ENCODE measurements at regions not wholly inside any gene's neighbourhood (a gene's known extent, or its start where the extent isn't known, plus 50 kb on each side); places are given as distances from the start of the nearest gene placed in this dataset.

DNA sequence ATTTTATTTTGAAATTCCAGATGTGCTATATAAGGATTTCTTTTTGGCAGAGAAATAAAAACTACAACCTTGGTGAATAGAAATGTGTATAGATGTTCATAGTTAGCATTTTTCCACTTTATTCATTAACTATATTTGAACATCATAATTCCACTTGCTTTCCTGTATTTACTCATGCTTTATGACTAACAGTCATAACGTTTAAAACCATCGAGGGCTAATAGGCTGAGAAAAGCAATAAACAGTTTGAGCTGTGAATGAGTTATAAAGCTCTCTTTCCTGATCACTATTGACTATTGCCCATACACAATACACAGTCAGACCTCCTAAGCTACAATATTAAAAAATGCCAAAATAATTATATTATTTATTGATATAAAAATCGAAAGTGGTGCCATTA, 502.1 kb upstream of the RASGRP1 start:
- TF ChIP-seq, protein P1, sequence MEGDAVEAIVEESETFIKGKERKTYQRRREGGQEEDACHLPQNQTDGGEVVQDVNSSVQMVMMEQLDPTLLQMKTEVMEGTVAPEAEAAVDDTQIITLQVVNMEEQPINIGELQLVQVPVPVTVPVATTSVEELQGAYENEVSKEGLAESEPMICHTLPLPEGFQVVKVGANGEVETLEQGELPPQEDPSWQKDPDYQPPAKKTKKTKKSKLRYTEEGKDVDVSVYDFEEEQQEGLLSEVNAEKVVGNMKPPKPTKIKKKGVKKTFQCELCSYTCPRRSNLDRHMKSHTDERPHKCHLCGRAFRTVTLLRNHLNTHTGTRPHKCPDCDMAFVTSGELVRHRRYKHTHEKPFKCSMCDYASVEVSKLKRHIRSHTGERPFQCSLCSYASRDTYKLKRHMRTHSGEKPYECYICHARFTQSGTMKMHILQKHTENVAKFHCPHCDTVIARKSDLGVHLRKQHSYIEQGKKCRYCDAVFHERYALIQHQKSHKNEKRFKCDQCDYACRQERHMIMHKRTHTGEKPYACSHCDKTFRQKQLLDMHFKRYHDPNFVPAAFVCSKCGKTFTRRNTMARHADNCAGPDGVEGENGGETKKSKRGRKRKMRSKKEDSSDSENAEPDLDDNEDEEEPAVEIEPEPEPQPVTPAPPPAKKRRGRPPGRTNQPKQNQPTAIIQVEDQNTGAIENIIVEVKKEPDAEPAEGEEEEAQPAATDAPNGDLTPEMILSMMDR (IDR thresholded peaks at IDR 0.05; ENCODE audit: unreplicated experiment in 3 of 3), result no peak
- Mint-ChIP-seq H3K27me3 (ENCODE audit: low read depth) (peaks cover 3% of the 10 kb centered on the region), H3K27ac (no peak overlapping the region), H3K9me3 (peaks cover 4% of the 10 kb centered on the region), H3K4me3 (no peak overlapping the region), H3K36me3 (ENCODE audit: low read depth) (no peaks in the 10 kb centered on the region), H3K4me1 (no peaks in the 10 kb centered on the region)

DNA sequence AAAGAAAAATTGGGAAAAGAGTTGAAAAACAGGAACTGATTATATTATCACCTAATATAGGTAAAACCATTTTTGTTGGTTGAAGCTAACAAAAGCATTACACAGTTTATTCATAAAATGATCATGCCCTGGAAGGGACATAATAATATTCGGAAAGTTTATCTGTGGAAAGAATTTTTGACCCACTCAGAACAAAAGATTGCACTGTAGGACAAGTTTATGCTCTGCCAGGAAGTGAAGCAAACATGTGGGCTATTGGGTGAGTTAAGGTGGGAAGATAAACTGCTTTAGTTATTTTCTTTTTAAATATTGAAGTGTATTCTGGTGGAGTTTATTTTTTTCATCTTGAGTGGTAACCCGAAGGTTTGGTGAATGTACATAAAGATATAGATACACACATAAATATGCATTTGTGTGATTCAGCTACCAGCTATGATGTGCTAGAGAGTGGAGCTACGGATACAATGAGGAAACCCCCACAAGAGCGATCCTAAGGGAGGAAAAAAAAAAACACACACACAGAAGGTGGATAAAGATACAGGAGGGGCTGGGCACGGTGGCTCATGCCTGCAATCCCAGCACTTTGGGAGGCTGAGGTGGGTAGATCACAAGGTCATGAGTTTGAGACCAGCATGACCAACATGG, 506.4 kb upstream of the THBS1 start:
- H3K4me1 Mint-ChIP-seq, result peaks cover 20% of the 10 kb centered on the region
- H3K4me3 Mint-ChIP-seq, result no peak overlapping the region
- H3K27ac Mint-ChIP-seq, result no peak overlapping the region
- H3K27me3 Mint-ChIP-seq (ENCODE audit: low read depth), result peaks cover 3% of the 10 kb centered on the region
- H3K36me3 Mint-ChIP-seq (ENCODE audit: low read depth), result no peaks in the 10 kb centered on the region
- H3K9me3 Mint-ChIP-seq, result no peaks in the 10 kb centered on the region
- TF ChIP-seq, protein P1 (IDR thresholded peaks at IDR 0.05; ENCODE audit: unreplicated experiment in 3 of 3), result no peak

DNA sequence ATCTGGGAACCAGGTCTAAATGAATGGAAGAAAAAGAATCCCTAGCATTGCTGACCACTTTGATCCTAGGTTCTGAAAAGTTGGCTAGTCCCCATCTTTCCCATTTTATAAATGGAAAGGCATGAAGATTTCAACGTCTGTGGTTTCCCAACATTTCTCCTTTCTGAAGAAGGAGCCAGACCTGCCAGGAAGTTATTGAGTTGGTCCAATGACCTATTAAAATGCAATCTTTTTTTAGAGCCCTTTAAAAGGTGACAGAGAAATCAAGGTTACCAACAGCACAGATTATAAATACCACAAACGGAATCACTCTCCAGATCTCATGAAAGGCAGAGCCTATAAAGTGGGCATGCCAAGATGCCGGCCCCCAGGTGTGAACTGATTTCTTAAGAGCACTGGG, 505.6 kb upstream of the THBS1 start:
- Mint-ChIP-seq H3K27ac (no peak overlapping the region), H3K27me3 (ENCODE audit: low read depth) (no peaks in the 10 kb centered on the region)

DNA sequence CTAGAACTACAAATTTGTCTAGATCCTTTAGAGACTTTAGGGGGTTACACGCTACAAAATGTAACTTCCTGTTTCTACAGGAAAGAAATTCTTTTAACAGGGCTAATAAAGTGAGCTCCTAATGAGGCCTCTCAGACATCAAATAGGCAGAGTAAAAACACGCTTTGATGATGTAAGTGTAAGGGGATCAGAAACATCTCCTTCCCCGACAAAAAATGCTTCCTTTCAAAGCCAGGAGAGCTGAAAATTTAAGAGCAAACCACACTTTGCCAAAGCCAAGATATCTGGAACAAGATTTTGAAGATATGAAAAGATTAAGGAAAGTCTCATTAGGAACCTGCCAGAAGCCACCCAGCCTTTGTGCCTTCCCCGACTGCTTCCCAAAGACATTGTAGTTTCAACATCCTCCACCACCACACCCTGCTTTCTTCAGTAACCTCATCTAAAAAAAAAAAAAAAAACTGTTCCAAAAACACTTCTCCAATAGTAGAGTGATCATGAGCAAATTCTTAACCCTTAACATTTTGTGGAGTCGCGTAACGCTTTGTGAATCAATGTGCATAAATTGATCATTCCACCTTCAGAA, 505.0 kb upstream of the THBS1 start:
- Mint-ChIP-seq H3K36me3 (ENCODE audit: low read depth) (no peaks in the 10 kb centered on the region), H3K4me1 (peaks cover 24% of the 10 kb centered on the region), H3K27ac (no peak overlapping the region), H3K27me3 (ENCODE audit: low read depth) (no peaks in the 10 kb centered on the region), H3K9me3 (no peaks in the 10 kb centered on the region), H3K4me3 (no peak overlapping the region)
- TF ChIP-seq, protein P1 (IDR thresholded peaks at IDR 0.05; ENCODE audit: unreplicated experiment in 3 of 3), result no peak

More for the DNA sequence above, 505.6 kb upstream of the THBS1 start:
- Mint-ChIP-seq H3K9me3 (no peaks in the 10 kb centered on the region), H3K4me3 (no peak overlapping the region), H3K36me3 (ENCODE audit: low read depth) (no peaks in the 10 kb centered on the region), H3K4me1 (peaks cover 24% of the 10 kb centered on the region)
- TF ChIP-seq, protein P1 (IDR thresholded peaks at IDR 0.05; ENCODE audit: unreplicated experiment in 3 of 3), result no peak

DNA sequence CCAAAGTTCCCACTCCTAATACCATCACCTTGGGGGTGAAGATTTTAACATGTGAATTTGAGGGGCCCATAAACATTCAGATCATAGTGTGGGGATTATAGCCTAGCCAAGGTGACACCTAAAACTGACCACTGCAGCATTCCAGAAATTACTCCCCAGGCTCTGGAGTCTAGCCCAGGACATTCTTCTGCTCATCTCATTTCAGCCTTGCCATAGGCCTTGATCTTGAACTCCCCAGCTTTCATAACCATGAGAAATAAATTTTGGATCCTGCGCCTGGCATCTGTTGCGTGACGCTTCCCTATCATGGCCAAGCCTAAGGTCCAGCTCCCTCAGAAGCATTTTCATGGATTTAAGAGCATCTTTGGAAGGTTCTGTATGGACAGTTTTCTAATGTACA, 502.9 kb upstream of the THBS1 start:
- no peaks in the 10 kb centered on the region for H3K36me3 Mint-ChIP-seq (ENCODE audit: low read depth)
- TF ChIP-seq, protein P1 (IDR thresholded peaks at IDR 0.05; ENCODE audit: unreplicated experiment in 3 of 3), result no peak
- no peaks in the 10 kb centered on the region for H3K9me3 Mint-ChIP-seq
- H3K4me1 Mint-ChIP-seq, result peaks cover 24% of the 10 kb centered on the region
- no peak overlapping the region for H3K4me3 Mint-ChIP-seq
- no peaks in the 10 kb centered on the region for H3K27me3 Mint-ChIP-seq (ENCODE audit: low read depth)
- no peak overlapping the region for H3K27ac Mint-ChIP-seq
